ENCODE measurements at regions not wholly inside any gene's neighbourhood (a gene's known extent, or its start where the extent isn't known, plus 50 kb on each side); places are given as distances from the start of the nearest gene placed in this dataset.
"Not testable (repeated sequence)": the region's sequence is repeated elsewhere in the genome, so short reads cannot be mapped to it uniquely, and the experiment has no call there.

DNA sequence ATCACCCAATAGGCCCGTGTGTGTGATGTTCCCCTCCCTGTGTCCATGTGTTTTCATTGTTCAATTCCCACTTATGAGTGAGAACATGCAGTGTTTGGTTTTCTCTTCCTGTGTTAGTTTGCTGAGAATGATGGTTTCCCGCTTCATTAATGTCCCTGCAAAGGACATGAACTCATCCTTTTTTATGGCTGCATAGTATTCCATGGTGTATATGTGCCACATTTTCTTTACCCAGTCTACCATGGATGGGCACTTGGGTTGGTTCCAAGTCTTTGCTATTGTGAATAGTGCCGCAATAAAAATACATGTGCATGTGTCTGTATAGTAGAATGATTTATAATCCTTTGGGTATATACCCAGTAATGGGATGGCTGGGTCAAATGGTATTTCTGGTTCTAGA is 568.1 kb downstream of the MATN1 start:
- not testable (repeated sequence) for TF ChIP-seq POLR2AphosphoS5 (IDR thresholded peaks at IDR 0.05)
- TF ChIP-seq, protein P1, sequence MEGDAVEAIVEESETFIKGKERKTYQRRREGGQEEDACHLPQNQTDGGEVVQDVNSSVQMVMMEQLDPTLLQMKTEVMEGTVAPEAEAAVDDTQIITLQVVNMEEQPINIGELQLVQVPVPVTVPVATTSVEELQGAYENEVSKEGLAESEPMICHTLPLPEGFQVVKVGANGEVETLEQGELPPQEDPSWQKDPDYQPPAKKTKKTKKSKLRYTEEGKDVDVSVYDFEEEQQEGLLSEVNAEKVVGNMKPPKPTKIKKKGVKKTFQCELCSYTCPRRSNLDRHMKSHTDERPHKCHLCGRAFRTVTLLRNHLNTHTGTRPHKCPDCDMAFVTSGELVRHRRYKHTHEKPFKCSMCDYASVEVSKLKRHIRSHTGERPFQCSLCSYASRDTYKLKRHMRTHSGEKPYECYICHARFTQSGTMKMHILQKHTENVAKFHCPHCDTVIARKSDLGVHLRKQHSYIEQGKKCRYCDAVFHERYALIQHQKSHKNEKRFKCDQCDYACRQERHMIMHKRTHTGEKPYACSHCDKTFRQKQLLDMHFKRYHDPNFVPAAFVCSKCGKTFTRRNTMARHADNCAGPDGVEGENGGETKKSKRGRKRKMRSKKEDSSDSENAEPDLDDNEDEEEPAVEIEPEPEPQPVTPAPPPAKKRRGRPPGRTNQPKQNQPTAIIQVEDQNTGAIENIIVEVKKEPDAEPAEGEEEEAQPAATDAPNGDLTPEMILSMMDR (IDR thresholded peaks at IDR 0.05), result not testable (repeated sequence)
